ENCODE measurements at regions not wholly inside any gene's neighbourhood (a gene's known extent, or its start where the extent isn't known, plus 50 kb on each side); places are given as distances from the start of the nearest gene placed in this dataset.

- FAIRE-seq = no peak
Observed at GRCh38 chr3:117798687-117799386, 1089.3 kb downstream of the TUSC7 start.

GRCh38 chr3:117799387-117799735 lies 1089.8 kb downstream of the TUSC7 start:
- FAIRE-seq = no peak

- no peak for FAIRE-seq
Observed at GRCh38 chr3:117801912-117802239, 1092.3 kb downstream of the TUSC7 start.

DNA sequence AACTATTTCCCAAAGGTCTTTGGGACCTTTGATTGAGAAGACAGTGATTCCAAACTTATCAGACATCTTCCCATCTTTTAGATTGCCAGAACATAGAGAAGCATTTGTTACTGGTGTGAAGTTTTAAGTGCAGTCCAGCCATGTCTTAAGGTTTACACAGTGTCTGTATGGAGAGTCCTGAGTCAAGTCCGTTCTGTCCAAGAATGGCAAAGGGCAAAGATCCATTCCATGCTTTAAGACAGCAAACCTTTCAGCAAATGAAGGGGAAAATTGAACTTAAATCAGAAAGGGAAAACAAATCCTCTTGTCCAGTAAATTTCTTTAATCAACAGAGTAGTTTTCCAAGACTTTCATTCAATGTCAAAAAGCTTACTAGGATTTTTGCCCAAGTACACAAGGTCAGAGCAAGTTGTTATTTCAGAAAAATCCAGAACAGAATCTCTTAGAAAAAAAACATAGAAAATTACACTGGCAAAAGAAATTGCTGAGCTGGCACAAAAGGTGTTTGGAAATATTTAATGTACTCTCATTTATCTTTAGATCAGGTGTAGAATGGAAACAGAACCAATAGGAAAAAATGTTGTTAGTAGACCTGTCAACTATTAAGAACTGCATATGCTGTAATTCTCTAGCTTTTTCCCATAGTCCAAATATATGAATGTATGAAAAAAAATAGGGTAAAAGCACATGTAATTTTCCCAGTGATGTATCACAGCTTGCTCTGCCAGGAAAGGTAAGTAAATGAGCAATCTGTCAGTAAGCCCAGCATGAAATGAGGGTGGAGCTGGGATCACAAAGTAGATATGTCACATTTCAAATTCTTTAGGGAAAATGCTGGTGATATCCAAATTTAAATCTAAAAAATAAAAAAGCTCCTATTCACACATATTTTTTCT lies 1099.9 kb downstream of the TUSC7 start:
- FAIRE-seq = no peak

- FAIRE-seq = no peak
Observed at GRCh38 chr3:117811786-117812185, 1102.2 kb downstream of the TUSC7 start.

DNA sequence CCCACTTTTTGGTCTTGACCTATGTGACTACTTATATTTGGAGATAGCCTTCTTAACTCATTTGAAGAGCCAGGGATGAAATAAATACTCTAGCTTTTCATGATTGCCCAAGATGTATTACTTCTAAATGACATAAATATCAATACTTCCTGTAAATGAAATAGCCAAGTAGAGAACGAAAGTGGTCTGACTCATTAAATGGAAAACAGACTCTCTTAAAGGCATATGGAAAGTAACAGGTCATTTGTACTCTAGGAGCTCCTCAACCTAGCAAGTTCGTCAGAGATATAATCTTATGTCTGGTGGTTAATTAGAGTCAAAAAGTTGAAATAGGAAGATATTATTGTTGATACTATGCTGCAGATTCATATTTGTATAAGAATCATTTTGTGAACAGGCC lies 1105.4 kb downstream of the TUSC7 start:
- FAIRE-seq = no peak

- FAIRE-seq = no peak
Observed at GRCh38 chr3:117817103-117817502, 1107.5 kb downstream of the TUSC7 start.

DNA sequence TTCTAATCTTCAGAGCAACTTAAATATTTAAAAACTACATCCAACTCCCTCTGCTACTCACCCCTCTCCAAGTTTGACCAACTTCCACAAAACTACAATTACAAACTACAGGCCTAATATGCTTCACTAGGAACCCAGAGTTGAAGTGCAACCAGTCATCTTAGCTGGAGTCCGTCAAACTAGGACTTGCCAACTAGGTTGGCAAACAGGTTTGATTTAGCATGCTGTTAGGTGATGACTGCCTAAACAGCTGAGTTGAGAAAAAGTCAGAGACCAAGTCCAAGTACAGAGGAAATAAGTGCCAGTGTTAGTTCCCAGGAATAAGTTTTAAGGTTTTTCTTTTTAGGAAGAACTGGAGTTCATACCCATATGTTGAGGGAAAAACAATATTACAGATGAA lies 1109.0 kb downstream of the TUSC7 start:
- FAIRE-seq = no peak

- no peak for FAIRE-seq
Observed at GRCh38 chr3:117820658-117821299, 1111.2 kb downstream of the TUSC7 start.

DNA sequence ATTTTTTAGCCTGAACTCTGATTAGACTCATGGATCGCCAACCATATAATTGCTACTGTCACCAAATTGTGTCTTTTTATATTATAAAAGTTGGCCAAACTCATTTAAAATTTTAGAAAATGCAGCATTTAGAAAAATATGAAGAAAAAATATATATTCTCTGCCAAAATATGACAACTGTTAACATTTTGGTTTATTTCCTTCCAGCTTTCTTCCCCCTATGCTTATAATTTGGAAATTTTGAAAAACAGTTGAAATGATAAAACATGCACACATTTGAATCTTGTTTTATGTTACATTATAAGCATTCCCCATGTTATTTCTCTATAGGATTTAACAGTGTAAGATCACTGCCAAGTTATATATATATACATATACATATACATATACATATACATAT lies 1112.8 kb downstream of the TUSC7 start:
- no peak for FAIRE-seq

- FAIRE-seq = no peak
Observed at GRCh38 chr3:117836296-117836695, 1126.7 kb downstream of the TUSC7 start.

- no peak for FAIRE-seq
Observed at GRCh38 chr3:117837391-117837790, 1127.8 kb downstream of the TUSC7 start.

GRCh38 chr3:117842086-117842485 lies 1132.5 kb downstream of the TUSC7 start:
- FAIRE-seq = no peak

DNA sequence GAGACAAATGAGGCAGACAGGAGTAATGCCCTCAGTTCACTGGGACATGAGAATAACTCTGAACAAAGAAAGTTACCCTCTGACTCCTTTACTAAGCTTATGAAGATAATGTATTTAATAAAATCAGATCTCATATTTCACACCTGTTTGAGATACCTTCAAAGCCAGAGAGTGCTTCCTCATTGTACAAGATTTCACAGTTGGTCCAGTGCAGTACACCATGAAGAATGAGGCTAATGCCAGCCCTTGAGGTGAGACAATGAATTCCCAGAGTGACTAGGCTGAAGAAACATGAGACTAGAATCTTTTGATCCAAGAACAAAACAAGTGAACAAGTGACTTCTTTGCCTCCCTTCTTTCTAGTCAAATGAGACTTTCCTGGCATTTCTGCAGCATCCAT lies 1133.8 kb downstream of the TUSC7 start:
- no peak for FAIRE-seq

- FAIRE-seq = no peak
Observed at GRCh38 chr3:117844676-117845075, 1135.1 kb downstream of the TUSC7 start.

GRCh38 chr3:117846238-117846637 lies 1136.7 kb downstream of the TUSC7 start:
- no peak for FAIRE-seq

GRCh38 chr3:117848606-117849005 lies 1139.0 kb downstream of the TUSC7 start:
- FAIRE-seq = no peak

GRCh38 chr3:117853923-117854668 lies 1144.5 kb downstream of the TUSC7 start:
- FAIRE-seq = no peak

DNA sequence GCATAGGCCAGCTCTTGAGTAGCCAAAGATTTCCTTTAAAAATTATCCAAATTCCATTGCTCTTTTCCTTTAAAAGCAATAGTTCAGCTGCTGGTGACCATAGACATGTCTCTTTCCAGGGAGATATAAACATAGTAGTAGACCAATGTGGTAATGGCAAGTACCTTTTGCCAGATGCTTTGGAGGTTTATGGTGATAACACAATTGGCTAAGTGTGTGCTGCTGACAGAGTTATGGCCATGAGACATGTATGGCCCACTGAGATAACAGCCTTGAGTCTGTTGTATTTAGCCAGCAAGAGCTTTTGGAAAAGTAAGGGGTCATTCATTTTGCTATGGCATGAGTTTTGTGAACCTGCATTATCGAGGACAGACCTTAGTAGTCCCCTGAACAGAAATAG lies 1146.8 kb downstream of the TUSC7 start:
- no peak for FAIRE-seq

DNA sequence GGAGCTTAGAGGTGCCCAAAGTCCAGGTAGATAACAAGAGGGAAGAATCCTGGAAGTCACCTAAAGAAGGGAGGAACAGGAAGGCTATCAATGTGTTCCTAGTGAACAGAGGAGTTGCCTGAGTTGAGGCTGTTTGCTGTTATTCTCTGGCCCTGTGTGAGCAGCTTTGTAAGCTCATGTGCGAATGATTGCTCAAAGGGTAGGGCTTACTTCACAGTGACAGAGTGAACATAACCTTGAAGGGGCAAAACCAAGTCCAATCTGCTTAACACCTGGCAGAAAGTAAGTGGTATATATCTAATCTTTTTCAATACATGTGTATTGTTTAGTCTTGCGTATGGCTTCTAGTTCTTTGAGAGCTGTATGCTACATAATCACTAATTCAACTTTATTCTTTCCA lies 1153.6 kb downstream of the TUSC7 start:
- FAIRE-seq = no peak

DNA sequence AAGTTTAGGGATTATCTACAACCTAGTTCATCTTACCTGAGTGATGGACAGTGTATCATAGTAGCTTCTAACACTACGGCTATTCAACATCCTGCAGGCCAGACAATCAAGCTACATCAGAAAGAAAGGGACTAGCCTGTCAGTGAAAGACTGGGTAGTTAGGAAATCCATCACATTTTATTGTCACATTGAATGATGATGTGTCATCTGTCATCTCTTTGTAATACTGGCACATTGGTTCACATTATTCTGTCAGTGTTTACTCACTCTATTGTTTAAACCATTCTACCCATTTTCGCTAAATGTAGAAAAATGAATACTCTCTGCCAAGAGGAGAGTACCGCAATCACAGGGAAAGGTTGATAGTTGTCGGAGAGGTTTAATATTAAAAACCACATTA lies 1155.8 kb downstream of the TUSC7 start:
- no peak for FAIRE-seq

GRCh38 chr3:117868766-117869165 lies 1159.2 kb downstream of the TUSC7 start:
- no peak for FAIRE-seq

DNA sequence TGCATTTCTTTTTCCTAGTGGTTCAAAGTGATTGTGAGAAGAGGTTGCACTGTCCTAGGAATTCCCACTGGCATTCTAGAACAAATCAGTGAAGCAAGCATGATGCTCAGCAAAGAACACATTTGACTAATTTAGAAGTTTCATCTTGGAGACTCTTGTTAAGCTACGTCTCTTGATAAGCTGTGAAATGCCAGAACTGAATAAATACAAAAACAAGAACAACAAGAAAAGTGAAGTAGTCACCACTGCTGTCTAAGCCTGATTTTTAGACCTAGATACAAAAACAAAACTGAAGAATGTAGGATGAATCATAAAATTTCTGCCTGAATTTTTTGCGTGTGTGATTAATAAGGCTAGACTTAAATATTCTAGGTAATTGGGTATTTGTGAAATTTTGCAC lies 1162.4 kb downstream of the TUSC7 start:
- FAIRE-seq = no peak

All from colon (tissue), 2 donors.